Activated T-helper 1 cell treated with Interleukin-2 at 50 U/mL for 16 hours (primary cell): ENCODE measurements at regions not wholly inside any gene's neighbourhood (a gene's known extent, or its start where the extent isn't known, plus 50 kb on each side); places are given as distances from the start of the nearest gene placed in this dataset.
A peak's percentile ranks its signal among the peaks of the same experiment; 100 is the strongest.
"Not testable (repeated sequence)": the region's sequence is repeated elsewhere in the genome, so short reads cannot be mapped to it uniquely, and the experiment has no call there.

Experiments
- DNase-seq: peaks from one replicate; pipeline ENCODE4 v3.0.0-alpha.2; 2020; ENCODE audit warnings: low read depth

DNA sequence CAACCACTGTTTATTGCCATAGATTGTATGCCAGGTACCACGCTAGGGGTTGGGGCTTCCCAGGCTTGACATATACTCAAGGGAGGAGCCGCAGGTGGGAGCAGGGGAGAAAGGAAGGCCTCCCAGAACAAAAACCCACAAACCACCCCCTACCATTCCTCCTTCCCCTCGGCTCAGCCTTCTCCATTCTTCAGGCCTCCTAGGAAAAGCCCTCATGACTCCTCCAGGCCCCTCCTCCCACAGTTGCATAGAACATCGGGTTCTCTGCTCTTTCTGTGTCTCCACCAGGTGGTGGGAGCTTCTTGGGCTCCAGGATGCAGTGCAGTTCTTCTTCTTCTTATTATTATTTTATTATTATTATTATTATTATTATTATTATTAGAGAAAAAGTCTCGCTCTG is 80.3 kb downstream of the ZFP36L2 start:
- no peak for DNase-seq

DNA sequence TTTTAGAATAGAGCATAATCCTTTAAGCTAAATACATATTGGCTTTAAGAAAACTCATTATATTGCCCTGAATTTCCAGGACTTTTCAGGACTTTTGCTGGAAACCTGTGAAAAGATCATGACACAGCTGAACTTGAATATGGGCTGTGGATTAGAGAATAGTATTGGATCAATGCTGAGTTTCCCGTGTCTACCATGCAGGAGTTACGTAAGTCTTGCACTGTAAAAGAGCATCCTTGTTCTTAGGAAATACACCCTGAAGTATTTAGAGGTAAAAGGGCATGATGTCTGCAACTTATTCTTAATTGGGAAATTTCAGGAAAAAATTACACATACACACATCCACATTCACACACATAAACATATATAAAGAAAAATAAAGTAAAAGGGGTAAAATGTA is 82.1 kb downstream of the ZFP36L2 start:
- no peak for DNase-seq

DNA sequence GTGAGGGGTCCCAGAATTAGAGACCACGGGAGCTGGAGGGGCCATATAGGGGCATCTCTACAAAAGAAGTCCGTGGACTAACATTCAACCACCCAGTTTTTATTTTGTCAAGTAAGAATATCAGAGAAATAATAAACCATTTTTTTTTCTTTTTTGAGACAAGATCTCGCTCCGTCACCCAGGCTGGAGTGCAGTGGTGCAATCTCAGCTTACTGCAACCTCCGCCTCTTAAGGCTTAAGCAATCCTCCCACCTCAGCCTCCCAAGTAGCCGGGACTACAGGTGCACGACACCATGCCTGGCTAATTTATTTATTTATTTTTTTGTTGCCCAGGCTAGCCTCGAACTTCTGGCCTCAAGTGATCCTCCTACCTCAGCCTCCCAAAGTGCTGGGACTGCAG is 82.7 kb downstream of the ZFP36L2 start:
- no peak for DNase-seq

DNA sequence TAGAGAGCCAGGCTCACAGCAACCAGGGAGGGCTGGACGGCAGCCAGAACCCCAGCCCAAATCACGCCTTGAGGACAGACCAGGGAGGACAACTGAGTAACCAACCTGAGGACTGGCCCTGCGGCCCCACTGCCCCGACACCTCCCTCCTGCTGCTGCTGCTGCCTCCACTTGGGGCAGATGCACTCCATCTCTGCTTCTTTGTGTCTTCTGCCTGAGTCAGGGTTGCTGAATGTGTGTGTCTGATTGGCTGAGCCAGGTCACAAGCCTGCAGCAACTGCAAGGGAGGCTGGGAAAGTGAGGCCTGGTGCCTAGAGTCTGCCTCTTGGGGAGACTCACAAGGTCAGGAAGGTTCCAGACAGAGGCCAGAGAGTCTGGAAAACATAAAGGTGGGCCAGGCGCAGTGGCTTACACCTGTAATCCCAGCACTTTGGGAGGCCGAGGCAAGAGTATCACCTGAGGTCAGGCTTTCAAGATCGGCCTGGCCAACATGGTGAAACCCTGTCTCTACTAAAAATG is 83.4 kb downstream of the ZFP36L2 start:
- no peak for DNase-seq

DNA sequence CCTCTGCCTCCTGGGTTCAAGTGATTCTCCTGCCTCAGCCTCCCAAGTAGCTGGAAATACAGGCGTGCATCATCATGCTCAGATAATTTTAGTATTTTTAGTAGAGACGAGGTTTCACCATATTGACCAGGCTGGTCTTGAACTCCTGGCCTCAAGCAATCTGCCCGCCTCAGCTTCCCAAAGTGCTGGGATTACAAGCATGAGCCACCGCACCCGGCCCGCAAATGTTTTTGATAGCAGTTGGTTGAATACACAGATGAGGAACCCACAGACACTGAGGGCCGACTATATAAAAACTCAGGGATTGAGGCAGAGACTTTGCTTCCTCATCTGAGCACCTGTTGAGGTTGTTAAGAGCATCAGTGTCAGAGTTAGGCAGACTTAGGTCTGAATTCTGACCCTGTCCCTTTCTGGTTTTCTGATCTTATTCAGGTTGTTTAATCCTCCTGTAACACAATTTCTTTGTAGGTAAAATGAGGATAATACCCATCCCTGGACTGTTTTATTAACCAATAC is 84.7 kb downstream of the ZFP36L2 start:
- DNase-seq: not testable (repeated sequence)

DNA sequence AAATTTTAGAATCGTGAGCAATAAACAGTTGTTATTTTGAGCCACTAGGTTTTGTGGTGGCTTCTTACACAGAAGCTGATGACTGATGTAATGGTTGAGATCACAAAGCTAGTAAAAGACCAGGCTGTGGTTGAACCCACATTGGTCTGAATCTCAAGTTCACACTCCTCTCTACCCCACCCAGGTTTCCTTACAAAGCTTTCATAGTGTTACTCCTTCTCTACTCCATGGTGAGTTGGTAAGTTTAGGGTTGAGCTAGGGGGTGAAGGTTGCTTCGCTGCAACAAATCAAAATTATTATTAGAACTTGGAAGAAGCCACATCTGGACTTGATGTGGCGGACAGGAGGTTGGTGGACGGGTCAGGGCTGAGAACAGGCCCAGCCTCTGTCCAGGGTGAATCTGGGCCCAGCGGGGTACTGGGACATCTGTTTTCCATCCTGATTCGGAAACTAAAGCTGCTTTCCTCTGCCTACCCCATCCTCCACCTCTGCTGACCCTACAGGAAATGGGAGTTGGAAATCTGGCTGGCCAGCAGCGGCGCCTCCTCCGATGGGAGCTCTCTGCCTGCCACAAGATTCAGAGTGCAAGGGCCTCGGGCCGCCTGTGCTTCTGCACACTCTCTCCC is 86.3 kb downstream of the ZFP36L2 start:
- DNase-seq: no peak

DNA sequence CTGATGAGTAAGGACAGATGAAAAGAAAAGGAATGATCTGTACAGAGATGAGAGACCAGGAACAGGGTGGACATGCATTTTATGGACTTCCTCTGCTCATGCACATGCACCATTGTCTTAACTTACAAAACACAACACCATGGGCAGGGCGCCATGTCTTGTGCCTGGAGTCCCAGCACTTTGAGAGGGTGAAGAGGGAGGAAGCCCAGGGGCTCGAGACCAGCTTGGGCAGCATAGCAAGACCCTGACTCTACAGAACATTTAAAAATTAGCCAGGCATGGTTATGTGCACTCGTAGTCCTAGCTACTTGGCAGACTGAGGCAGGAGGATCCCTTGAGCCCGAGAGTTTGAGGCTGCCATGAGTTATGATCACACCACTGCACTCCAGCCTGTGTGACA is 86.9 kb downstream of the ZFP36L2 start:
- DNase-seq: no peak

DNA sequence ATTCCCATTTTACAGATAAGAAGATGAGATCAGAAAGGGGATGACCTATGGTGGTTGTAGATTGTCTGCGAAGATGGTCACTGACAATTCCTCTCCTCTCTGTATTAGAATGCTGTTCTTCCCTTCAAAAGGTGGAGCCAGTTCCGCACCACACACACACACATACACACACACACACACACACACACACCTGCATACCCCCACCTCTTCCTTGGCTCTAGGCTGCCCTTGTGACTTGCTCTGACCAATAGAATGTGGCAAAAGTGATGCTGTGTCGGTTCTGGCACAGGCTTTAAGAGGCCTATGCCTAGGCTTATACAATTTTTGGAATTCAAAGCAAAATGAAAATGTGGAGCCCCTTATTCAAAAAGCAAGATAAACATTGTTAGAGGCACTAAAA is 88.0 kb downstream of the ZFP36L2 start:
- no peak for DNase-seq

DNA sequence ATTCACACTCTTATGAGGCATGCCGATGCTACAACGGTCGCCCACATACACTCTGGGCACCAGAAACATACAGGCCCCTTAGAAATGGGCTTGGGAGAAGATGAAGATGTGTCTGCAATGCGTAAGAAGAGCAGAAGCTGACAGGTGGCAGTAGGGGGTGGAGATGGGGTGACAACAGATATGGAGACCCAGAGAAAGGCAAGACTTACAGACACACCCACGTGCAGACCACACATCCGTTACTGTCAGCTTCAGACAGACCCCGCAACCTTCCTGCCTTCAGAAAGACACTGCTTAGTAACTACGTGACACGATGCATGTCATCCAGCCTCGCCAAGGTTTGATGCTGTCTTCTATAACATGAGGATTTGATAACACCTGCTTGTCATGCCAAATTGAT is 89.5 kb downstream of the ZFP36L2 start:
- DNase-seq: peak; percentile 68

DNA sequence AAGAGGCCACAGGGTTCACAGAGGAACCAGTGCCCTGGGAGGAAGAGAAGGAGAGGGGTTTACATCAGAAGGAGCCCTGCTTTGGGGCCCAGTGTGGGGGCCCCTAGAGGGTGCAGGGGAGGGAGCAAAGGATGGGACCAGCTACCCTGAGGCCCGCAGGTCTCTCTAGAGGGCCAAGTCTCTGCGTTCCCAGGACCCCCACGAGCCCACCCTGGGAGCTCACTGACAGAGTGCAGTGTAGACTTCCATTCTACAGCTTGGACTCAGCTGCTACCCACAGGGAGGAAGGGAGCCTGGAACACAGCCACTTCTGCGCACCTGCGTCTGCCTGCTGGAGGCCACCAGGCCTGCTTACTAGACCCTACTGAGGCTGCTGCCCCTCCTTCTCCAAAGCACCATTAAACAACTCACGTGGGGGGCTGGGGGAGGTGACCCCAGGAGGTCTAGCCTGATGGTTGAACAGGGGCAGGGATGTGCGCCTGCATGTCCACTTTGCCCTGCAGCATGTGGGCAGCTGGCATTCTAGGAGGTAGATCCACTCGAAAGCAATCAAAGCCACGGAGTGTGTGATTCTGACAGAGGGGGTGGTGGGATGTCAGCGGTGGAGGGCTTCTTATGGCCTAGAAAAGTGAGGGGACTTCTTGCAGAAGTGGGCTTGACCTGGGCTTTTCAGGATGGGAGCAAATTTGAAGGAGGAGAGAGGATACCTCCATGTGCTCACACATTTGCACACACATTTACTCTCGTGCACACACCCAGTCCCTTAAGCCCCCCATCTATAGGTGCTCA is 90.2 kb downstream of the ZFP36L2 start:
- no peak for DNase-seq

DNA sequence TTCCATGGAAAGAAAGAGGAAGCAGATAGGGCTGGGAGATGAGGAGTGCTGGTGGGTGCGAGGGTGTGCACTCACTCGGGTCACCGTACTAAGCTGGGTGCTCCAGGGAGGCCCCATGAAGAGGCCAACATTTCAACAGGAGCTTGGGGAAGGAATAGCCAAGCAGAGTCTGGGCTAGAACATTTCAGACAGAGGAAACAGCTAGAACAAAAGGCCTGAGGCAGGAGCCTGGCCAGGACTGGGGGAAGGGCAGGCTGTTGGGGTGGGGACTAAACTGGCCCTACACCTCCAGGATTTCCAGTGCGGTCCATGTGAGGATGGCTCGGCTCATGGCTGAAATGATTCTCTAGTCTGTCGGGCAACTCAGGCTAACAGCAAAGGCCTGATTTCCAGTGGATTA is 90.8 kb downstream of the ZFP36L2 start:
- DNase-seq: no peak

DNA sequence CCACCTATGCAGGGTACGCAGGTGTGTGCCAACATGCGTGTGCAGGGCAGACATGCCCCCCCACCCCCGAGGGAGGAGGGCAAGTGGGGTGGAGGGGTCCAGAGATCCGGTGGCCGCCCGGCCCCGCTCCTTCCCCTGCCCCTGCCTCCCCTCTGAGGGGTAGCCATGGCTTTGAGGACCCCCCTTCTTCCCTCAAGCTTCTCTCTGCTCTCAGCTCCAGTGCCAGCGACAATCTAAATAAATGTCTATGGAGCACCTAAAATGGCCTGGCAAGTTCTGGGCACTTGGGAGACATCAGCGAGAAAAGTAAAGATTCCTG is 91.9 kb downstream of the ZFP36L2 start:
- no peak for DNase-seq

DNA sequence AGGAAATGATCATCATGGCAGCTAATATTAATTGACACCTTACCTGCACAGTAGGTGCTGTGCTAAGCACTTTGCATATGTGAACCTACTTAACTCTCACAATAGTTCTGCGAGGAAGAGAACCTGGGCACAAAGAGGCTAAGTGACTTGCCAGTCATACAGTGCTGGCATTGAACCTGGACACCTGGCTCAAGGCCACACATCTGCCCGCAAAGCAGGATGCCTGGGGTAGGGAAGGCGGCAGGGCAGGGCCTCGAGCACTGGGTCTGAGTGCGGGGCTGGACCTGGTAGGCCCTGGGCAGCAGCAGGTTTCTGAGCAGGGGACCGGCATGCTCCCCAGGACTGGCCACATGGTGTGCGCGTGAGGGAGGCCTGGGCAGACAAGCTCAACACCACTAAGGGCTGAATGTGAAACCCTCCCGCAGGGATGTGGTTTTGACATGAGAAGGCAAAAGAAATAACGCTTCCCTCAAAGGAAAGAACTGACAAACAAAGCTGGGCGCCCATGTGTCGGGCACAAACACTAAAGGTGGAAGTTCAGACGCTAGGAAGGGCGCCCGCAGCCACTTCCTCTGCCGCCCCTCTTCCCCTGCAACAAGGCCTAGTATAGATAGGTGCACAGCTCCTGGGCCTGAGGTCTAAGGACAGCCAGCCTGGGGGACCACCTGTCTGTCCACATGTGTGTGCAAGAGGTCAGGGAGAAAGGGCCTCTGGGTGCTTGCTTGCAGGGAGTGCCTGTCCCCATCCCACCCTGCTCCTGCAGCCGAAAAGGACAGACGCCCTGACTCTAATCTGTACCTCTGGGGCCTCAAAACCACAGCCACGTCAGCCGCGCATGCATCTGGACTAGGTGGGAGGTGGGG is 92.5 kb downstream of the ZFP36L2 start:
- DNase-seq: peak; percentile 71

DNA sequence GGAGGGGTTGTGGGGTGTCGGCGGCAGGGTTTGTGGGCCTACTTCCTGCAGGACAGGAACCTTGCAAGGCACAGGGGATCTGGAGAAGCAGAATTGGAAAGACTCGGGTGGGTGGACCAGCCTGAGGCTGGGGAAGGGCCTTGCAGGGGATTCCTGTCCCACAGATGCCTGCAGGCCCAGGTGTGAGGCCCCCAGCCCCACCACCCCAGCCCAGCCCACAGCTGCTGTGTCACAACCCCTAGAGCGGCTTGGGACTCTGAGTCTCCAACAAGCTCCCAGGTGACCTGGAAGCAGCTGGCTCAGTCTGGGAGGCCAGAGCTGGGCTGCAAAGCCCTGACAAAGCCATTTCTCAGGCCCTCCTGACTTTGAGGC is 93.1 kb downstream of the ZFP36L2 start:
- DNase-seq: no peak

DNA sequence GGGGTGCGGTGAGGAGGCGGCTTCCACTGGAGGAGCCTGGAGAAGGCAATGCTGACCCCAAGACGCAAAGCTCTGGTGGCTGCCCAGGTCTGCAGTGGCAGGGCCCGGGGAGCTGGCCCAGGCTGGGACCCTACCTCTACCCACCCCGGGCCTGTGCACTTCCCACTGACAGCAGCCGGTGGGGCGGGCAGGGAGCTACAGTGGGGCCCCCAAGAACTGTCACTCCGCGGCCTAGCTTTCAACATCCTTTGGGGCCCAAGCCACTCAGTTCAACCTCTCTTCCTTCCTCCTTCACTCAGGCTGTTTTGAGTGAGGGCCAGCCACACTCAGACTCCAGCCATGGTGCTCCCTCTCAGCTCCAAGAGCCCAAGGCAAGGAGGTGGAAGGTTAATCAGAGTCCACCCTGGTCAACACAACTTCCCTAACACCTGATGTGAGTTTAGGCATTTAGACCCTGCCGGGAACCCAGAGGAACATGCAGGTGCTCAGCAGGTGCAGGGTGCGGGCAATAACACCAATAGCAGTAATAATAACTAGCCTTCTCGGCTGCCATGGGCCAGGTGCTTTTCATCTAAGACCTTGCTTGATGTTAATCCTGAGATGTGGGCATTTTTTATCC is 93.6 kb downstream of the ZFP36L2 start:
- no peak for DNase-seq

DNA sequence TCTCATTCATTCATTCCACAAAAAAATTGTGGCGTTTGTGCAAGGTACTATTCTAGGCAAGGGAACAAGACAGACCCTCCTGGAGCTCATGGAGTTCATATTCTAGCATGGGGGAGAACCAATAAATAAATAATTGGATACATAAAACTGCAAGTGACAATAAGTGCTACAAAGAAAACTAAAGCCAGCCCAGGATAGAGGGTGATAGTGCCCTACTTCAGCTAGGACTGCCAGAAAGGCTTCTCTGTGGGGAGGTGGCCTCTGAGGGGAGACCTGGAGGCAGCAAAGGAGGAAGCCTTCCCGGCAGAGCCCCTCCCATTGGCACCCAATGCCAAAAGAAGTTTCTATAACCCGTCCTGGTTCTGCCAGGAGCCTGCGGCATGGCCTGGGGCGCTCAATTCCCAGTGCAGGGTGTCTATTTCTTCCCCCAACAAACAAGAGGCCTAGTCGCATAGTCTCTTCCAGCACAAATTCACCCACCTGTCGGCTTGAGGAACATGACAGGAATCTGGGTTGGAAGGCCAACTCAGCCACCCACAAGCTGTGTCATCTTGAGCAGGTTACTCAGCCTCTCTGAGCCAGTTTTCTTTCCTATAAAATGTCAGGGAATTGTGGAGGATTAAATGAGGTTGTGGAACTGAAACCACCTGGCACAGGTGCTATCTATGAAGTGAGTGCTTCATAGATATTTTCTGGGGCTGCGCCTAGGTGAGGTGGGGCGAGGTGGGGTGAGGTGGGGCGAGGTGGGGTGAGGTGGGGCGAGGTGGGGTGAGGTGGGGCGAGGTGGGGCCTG is 94.3 kb downstream of the ZFP36L2 start:
- DNase-seq: no peak

DNA sequence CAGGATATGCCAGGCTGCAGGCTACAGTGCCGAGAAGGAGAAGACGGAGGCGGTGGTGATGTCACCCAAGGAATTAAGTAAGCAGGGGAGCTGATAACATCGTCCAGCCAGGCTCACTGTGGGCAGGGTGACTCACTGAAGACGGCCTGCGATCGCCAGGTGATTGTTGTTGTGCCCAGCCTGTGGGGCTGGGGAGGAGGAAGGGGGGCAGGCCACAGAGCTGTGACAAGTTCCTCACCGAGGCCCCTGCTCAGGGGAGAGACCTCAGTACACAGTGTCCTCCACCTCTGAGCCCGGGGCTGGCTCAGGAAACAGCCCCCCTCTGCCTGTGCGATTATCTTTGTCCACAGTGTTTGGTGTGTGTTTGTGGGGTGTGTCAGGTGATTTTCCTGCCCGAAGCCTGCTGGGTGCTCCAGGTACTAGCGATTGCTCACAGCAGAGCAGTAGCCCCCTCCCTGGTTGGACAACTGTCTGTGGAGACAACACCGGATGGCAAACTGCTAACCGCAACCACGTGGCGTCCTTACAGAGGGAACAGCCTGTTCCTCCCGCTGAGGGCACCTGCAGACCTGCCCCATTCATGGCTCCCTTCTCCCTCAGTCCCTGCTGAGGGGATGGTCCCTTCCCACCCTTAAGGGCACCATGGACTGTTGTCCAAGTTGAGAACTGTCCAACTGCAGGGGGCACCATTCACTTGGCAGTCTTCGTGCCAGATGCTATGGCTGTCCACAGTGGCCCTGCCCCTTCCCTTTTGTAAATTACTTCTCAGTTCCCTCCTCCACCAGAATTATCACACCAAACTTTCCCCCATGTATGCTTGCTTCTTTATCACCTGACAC is 95.1 kb downstream of the ZFP36L2 start:
- peak; percentile 77 for DNase-seq

DNA sequence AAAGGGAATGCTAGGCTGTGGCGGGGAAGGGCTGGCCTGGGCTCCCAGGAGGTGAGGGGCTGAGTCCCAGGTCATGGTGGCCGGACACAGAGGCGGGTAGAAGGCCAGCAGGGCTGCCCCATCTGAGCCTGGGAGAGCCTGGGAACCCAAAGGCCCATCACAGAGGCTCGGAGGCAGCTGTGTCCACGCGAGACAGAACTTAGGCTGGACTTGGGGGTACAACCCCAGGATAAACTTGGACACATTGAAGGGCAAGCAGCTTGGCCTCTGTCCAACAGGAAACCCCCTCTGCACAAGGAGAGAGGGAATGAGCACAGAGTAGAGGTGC is 95.9 kb downstream of the ZFP36L2 start:
- no peak for DNase-seq

DNA sequence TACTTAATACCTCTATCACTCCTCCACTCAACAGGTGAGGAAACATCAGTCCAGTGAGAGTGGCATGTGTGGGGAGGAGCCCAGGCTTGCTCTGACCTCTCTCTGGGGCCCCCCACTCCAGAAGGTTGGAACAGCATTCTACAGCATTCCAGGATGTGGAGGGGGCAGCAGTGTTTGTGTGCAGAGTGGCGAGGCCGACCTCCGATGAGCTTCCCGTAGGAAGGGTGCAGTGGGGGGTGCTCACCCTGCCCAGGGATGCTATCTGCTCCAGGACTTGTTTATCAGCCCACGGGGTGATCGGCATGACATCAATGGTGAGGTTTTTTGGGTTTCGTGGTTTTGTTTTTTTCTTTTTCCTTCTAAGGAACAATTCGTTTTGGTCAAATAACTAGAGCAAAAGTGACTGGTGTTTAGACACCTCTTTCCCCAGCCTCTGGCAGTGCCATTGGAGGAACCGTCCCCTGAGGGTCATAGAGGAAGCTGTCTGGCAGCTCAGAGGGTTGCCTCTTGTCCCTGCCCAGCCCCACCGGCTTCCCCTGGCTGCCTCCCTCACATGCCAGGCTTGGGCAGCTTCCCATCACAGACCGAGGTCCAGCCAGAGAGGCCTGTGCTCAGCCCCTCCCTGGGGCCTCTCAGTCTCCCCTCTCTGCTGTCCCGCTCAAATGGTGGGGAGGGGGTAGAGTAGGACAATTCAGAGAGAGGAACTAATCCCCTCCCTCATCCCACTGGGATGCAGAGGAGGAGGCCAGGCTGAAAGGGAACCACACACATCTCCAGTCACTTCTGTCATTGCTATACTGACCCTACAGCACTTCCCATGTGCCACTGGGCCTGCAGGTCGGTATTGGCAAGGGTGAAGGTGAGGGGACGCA is 96.5 kb downstream of the ZFP36L2 start:
- no peak for DNase-seq

DNA sequence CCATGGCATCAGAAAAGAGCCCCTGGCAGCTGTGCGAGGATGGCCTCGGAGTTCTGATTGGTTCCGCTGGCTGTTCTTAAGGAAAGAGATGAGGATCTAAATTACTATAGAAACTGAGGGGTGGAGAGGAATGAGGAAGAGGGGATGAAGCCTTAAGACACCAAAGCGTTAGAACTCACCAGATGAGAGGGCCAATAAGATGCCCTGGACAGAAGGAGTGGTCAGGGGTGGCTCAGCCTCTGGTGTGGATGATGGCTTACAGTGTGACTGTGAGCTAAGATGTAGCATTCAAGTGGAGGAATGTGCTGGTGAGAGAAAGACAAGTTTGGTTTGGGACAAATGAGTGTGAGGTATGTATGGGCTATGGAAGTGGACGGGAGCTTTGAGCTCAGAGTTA is 97.8 kb downstream of the ZFP36L2 start:
- no peak for DNase-seq
